Fibroblast of villous mesenchyme (primary cell): ENCODE measurements at regions not wholly inside any gene's neighbourhood (a gene's known extent, or its start where the extent isn't known, plus 50 kb on each side); places are given as distances from the start of the nearest gene placed in this dataset.
A peak's percentile ranks its signal among the peaks of the same experiment; 100 is the strongest.

Source experiments
- DNase-seq: peaks from one replicate; pipeline ENCODE4 v3.0.0-alpha.2; 2010; ENCODE audit warnings: low read depth
- H3K4me3 ChIP-seq: 2 replicates; pipeline ENCODE4 v1.5.1; 2011; ENCODE audit warnings: low read depth, mild to moderate bottlenecking, low read length
- TF ChIP-seq, protein P1 (sequence below): IDR thresholded peaks from 2 replicates; pipeline ENCODE4 v1.5.1; 2012; ENCODE audit warnings: low read depth, mild to moderate bottlenecking, low read length; ENCODE audit not compliant: insufficient read depth

DNA sequence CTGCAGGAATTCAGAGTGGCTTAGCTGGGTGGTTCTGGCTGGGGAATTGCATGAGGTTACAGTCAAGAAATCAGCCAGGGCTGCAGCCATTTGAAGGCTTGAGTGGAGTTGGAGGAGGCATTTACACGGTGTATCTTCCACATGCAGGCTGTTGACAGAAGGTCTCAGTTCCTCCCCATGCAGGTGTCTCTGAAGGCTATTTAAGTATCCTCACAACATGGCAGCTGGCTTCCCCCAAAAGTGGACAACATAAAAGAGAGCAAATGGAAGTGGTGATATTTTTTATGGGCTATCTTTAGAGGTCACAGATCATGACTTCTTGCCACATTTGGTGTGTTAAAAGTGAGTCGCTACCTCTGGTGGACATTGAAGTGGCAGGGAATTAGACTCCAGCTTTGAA is 60.1 kb upstream of the SPRED1 start:
- TF ChIP-seq, protein P1, sequence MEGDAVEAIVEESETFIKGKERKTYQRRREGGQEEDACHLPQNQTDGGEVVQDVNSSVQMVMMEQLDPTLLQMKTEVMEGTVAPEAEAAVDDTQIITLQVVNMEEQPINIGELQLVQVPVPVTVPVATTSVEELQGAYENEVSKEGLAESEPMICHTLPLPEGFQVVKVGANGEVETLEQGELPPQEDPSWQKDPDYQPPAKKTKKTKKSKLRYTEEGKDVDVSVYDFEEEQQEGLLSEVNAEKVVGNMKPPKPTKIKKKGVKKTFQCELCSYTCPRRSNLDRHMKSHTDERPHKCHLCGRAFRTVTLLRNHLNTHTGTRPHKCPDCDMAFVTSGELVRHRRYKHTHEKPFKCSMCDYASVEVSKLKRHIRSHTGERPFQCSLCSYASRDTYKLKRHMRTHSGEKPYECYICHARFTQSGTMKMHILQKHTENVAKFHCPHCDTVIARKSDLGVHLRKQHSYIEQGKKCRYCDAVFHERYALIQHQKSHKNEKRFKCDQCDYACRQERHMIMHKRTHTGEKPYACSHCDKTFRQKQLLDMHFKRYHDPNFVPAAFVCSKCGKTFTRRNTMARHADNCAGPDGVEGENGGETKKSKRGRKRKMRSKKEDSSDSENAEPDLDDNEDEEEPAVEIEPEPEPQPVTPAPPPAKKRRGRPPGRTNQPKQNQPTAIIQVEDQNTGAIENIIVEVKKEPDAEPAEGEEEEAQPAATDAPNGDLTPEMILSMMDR: no peak
- DNase-seq: no peak

DNA sequence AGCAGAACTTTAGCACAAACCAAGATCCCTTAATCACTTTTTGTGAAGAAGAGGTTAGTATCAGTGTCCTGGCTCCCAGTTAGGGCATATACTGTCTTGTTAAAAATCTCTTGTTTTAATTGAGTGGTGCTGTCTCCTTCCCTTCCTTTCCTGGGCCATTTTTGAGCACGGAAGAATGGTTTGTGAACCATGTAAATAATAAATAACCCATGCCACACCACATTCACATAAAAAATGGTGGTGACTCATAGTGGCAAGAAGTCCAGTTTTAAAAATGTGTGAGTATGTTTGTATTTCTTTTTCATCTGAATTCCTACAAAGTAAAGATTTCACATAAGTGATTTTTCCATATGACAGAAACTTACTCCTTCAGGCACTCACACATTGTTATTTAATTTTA is 59.1 kb upstream of the SPRED1 start:
- peak; percentile 29 for DNase-seq
- H3K4me3 ChIP-seq: no peak overlapping the region
- TF ChIP-seq, protein P1: no peak

More for the DNA sequence above, 60.1 kb upstream of the SPRED1 start:
- H3K4me3 ChIP-seq: no peak overlapping the region

DNA sequence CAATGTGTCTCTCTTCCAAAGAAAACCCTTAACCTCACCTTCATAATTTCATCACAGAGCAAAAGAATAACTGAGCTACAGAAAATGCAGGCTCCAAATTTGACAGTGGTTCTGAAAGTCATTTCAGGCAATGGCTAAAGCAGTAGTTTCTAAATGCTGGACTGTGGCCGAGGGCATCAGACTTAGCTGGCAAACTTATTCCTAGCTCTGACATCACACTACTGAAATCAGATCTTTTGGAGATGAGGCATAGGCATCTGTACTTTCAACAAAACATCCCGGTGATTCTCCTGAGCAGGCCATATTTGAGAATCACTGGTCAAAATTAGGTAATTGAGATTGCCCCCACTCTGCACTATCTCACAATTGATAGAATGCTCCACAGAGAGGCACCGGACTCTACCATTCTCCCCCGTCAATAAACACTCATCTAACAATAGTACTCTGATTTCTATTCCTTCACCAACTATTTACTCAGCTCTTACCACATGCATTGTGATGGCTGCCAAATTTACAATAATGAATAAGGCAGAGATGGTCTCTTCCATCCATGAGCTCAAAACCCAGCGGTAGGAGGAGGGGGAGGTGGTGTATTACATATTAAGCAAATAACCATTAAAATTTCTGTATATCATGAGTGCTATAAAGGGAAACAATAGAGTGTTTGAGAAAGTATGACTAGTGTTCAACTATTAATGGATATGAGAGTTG is 57.3 kb upstream of the SPRED1 start:
- TF ChIP-seq, protein P1: no peak
- DNase-seq: no peak
- no peak overlapping the region for H3K4me3 ChIP-seq

DNA sequence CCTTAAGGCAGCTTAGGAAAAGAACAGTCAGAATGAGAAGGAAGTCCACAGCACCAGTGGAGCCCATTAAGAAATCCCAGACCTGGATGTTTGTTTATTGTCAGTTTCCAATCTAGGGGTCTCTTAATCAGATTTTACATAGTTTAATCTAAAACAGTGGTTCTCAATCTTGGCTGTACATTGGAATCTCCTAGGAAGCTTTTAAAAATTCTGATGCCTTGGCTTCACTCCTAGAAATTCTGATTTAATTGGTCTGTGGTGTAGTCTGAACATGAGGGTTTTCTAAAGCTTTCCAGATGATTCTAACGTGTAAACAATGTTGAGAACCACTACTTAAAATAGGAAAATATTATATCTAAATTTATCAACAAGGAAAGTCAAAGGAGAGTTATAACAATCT is 56.6 kb upstream of the SPRED1 start:
- H3K4me3 ChIP-seq: no peak overlapping the region
- TF ChIP-seq, protein P1: no peak
- peak; percentile 19 for DNase-seq

DNA sequence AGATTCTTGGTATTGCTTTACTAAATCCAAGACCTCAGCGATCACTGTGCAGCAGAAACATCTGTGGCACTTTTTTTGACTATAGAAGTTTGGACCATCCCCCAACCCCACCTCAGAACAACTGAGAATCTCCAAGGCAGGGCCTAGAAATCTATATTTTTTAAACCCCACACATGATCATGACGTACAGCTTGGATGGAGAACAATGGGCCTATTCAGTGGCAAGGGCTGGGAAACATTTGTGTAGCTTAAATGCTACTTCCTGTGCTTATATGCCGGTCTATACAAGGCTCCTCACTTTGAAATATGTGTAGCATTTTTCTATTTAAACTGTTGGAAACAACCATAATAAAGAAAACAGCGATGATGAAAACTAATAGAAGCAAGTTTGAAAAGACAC is 55.1 kb upstream of the SPRED1 start:
- H3K4me3 ChIP-seq: no peak overlapping the region
- TF ChIP-seq, protein P1: no peak
- no peak for DNase-seq

DNA sequence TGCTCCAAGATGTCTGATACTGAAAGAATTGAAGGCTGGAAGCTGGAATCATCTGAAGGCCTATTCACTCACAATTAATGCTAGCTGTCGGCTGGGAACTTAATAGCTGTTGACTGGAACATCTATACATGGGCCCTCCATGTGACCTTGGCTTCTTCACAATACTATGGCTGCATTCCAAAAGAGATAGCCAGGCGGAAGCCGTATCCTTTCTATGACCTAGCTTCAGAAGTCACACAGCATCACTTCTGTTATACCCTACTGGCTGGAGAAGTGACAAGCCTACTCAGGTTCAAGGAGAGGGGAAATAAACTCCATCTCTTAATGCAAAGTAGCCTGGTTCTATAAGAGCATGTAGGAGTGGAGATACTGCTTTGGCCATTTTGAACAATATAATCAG is 50.9 kb upstream of the SPRED1 start:
- TF ChIP-seq, protein P1: no peak
- no peak for DNase-seq

DNA sequence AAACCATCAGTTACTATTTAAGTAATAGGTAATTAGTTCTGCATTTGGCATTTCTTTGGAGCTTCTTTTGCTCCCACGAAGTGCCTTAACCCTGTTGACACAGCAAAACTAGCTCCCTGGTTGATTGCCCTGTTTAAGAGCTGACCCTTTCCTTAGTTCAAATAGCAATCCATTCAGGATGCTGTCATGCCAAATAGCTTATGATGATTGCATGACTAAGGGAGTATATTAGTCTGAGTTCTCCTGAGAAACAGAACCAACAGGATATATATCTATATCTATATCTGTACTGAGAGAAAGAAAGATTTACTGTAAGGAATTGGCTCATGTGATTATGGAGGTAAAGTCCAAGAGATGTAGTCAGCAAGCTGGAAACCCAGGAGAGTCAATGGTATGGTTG is 50.3 kb upstream of the SPRED1 start:
- no peak for DNase-seq
- TF ChIP-seq, protein P1: no peak
- H3K4me3 ChIP-seq: no peak overlapping the region

More for the DNA sequence above, 50.9 kb upstream of the SPRED1 start:
- H3K4me3 ChIP-seq: no peak overlapping the region
